Dermis blood vessel endothelial cell (primary cell): ENCODE measurements at regions not wholly inside any gene's neighbourhood (a gene's known extent, or its start where the extent isn't known, plus 50 kb on each side); places are given as distances from the start of the nearest gene placed in this dataset.

Experiments
- DNase-seq: peaks from one replicate; pipeline ENCODE4 v3.0.0; 2010

DNA sequence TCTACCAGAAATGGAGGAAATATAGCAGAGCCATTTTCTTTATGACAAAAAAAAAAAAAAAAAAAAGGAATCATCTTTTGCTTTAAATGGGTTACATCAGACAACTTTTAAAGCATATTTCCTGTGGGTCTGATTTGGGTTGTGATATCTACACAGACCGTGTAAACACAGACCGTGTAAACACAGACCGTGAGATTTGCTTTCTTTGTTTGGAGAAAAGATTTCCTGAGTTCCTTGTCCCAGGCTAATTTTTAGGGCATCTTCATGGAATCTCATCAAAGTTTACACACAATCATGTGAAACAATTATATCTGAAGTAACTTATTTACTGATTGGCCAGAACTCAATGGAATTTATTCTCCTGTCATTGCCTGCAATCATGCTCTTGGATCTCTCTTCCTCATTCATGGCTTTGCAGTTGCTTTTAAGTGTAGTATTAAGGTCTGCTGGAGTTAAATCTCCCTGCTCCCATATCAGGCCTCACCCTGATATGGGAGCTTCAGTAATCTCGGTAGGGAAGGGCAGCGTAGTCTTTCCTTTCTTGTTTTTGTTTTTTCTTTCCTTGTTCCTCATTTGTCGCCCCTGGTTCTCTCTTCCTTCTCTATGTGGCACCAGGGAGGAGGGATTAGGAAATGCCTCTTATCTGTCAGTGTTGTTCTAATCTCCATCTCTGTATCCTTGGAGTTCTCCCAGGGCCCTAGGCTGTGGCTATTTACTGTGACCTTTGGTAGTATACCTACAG lies 248.6 kb upstream of the JADE1 start:
- no peak for DNase-seq

- peak; percentile 66 for DNase-seq
Observed at GRCh38 chr4:128558896-128559679, 250.4 kb upstream of the JADE1 start.

GRCh38 chr4:128556756-128557155 lies 252.7 kb upstream of the JADE1 start:
- DNase-seq = no peak

DNA sequence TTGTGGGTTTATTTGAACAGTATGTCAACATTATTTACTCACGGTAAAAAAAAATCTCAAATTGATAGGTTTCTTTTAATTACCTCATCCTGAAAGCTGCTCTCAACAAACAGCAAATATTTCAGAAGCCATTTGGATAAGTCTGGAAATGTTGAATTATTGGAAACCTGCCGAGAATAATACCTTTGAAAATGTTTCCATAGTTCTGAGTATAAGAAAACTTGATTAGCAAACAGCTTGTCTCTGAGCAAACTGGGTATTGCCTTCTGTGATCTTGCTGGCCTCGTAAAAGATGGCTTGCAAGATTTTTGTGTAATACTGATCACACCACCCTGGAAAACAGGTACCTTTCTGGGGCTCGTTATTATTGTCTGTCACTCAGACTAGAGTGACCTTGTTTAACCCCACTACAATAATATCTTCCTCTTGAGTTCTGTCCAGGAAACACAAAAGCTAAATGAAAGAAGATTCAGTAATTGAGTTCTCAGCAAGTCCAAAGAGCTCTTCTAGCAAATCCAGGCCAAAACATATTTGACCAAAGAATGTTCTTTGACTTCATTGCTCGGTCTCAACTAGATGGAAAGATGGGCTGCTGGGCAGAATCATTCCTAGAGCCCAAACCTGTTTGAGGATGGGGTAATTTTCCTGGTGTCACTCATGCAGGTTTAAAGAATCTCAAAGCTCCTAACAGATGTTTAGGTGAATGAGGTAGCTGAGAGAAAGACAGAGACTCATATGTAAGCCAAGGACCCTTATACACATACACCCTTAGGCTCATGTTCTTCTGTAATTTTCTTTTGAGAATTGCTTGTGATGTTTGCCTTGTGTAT lies 255.6 kb upstream of the JADE1 start:
- peak; percentile 42 for DNase-seq

- no peak for DNase-seq
Observed at GRCh38 chr4:128552586-128552907, 257.0 kb upstream of the JADE1 start.

GRCh38 chr4:128551280-128551679 lies 258.2 kb upstream of the JADE1 start:
- DNase-seq = no peak

DNA sequence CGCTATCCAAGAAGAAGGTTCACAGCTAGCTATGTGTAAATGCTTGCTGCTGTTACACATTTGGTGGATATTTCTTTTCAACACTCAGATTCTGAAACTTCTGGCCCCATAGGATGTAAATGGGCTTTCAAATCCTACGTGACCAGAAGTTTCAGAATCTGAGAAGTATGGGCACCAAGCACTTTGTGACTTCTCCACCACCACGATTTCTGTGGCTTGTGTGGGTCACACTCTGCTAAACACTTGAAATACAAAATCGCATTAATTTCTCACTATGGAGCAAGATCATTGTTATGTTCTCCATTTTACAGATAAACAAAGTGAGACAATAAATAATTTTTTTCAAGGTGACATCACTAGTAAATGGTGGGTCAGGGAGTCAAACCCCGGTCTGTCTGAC lies 259.4 kb upstream of the JADE1 start:
- DNase-seq = no peak

DNA sequence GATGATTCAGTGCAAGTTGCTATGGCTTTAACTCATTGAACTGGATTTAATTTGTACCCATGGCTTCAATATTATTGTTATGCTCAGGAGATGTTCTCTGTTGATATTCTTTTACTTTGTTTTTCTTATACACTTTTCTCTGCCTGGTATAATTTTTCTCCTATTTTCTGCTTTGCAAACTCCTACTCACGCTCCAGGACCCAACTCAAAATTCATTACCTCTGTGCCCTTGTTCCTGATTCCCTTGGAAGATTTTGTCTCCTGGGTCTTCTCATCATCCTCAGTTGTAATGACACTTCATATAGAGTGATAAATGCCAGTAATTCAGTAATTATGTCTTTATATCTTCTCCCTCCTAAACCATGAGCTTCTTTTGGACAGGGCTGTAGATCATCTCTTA lies 259.9 kb upstream of the JADE1 start:
- DNase-seq = no peak

DNA sequence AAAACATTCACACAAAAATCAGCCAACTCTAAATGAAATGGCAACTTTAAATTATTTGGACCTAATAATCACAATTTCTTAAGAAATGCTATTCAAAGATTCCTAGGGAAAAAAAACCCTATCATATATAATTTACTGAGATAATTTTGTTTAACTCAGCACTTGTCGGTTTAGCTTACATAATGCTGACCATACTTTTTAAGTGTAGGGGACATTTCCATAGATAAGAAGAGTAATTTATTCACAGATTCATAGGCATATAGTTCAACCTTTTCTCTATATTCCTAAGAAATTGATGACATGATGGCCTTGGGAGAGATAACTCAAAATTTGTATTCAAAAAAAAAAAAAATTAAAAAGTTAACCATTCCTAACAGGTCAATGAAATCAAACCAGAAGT lies 260.8 kb upstream of the PGRMC2 start:
- DNase-seq = no peak

GRCh38 chr4:128544272-128544671 lies 256.7 kb upstream of the PGRMC2 start:
- no peak for DNase-seq

DNA sequence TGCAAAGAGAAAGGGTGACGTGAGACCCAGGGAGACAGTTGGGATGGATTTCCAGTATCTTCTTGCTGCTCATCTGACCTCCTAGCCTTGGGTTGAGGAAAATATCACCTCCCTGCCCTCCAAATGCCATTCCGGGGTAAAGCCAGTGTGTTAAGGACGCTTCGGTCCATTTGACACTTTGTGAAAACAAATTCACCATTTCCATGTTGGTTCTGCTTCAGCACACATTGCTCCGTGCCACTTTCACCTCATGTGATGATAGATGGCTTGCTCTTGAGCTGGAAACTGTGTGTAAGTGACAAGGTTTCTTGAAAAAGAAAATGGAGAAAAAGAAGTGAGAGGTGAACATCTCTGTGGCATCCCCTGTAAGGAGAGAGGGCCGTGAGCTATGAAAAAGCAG lies 256.1 kb upstream of the PGRMC2 start:
- DNase-seq = no peak

GRCh38 chr4:128542047-128542446 lies 254.4 kb upstream of the PGRMC2 start:
- no peak for DNase-seq

DNA sequence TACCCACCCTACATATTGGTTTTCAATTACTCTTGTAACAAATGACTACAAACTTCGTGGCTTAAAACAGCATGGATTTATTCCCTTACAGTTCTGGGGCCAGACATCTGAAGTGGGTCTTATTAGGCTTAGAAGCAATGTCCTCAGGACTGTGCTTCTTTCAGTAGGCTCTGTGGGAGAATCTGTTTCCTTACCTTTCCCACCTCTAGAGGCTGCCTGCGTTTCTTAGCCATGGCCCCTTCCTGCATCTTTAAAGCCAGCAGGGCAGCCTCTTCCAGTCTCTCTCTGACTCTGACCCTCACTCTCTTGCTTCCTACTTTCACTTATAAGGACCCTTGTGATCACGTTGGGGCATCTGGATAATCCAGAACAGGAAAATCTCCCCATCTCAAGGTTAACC lies 252.5 kb upstream of the PGRMC2 start:
- no peak for DNase-seq

- DNase-seq = no peak
Observed at GRCh38 chr4:128538111-128538882, 250.7 kb upstream of the PGRMC2 start.

DNA sequence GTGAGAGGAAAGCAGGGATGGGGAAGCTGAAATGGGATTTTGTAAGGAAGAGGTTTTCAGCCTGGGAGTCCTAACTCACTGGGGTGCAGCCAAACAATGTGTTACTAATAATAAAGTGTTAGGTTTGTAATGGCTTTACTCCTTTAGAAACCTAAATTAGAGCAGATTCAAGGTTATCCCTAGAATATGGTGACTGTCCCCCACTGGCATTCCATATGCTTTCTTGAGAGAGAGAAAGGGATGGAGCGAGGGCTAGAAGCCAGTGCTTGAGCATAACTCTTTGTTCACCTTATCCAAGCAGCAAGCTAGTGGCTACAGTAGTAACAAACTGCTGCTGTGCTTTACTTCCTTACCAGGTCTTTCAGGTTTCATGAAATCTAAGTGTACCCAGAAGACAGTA lies 249.1 kb upstream of the PGRMC2 start:
- no peak for DNase-seq

- DNase-seq = peak; percentile 33
Observed at GRCh38 chr4:128535510-128535909, 247.9 kb upstream of the PGRMC2 start.

DNA sequence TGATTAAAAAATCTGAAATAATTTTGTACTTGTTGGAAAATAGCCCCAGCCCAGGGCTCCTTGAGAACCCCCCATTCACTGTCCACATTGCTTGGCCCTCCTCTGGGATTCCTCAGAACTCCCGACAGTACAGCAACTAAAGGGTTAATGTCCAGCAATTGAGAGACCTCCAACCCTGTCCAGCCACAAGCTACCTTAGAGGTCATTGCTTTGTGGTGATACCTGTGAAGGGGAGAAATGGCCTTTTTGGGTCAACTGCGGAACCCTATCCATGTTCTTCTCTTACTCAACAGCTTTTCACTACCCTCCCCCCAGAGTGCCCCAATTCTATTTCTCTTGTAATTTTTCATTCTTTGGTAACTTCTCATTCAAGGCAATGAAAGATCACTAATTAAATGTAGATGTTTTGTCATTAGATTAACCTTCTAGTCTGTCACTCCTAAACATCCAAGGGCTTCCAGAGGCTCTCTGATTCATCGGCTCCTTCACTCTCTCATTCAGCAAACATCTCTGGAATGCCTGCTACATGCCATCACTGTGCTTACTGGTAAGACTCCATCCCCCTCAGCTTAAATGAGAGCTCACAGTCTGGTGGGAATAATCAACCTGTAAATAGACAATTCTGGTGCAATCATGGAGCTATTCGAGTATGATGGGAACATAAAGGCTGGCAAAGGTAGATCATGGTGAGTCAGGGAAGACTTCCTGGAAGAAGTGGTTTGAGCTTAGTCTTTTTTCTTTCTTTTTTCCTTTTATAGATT lies 241.4 kb upstream of the PGRMC2 start:
- peak; percentile 89 for DNase-seq

DNA sequence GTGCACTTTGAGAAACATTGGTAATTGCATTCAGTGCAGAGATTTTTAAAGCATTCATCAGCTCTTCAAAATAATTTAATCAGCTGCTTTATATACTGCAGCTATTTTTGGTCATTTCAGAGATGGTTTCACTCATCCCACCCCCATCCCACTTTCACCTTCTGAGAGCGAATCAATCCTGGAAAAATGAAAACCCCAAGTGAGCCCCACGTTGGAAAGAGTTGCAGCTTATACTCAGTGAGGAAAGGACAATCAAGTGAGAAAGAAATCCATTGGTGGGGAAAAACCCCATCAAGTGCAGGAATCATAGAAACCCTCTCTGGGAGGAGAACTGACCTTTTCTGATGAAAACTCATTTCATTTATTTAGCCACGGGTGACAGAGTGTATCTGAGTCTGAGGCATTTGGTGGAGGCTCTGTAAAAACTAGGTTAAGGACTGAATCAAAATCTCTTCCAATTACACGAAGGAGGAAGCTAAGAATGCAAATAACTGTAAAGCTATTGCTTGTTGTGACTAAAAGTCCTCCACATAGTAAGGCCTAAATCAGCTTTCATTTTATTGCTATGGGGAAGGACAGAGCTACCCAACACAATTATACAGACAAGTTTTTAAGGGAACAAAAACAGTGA lies 240.4 kb upstream of the PGRMC2 start:
- no peak for DNase-seq

- no peak for DNase-seq
Observed at GRCh38 chr4:128527351-128527750, 239.7 kb upstream of the PGRMC2 start.

GRCh38 chr4:128525992-128526630 lies 238.5 kb upstream of the PGRMC2 start:
- DNase-seq = no peak

DNA sequence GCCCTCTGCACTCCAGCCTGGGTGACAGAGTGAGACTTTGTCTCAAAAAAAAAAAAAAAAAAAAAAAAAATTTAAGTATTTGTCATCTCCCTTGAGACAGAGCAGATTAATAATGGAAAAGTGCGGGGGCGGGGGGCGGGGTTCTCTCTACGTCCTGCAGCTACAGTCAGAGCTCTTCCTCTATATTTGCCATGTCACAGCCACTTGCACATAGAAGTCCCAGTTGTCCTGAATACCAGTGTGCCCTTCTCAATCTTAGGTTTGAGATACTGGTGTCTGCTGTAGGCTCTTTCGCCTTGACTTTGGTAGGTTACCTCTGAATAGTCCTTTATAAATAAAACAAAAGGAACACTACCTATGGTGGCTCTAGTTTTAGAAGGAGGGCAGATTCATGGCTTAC lies 237.8 kb upstream of the PGRMC2 start:
- peak; percentile 66 for DNase-seq
